Stomach (tissue), 4 donors: ENCODE measurements at regions not wholly inside any gene's neighbourhood (a gene's known extent, or its start where the extent isn't known, plus 50 kb on each side); places are given as distances from the start of the nearest gene placed in this dataset.

Experiments
- CTCF ChIP-seq, 7 experiments: fragments of 450-650 bp in 4 of 7; fragments of 200-600 bp in 3 of 7; sonication (generic) in 3 of 7; IDR thresholded peaks; one replicate each; pipeline ENCODE4 v1.5.1; 2016 to 2019; ENCODE audit warnings: antibody characterized with exemption in 7 of 7, control low read depth in 2 of 7, mild to moderate bottlenecking in 1 of 7
- POLR2A ChIP-seq, 4 donors: fragments of 450-650 bp; IDR thresholded peaks; one replicate each; pipeline ENCODE4 v1.6.1; 2016; ENCODE audit warnings: antibody characterized with exemption in 4 of 4, control low read depth in 2 of 4, mild to moderate bottlenecking in 1 of 4, moderate library complexity in 1 of 4
- POLR2AphosphoS5 ChIP-seq, 3 donors: sonication (generic); formaldehyde crosslinking; IDR thresholded peaks; one replicate each; pipeline ENCODE4 v1.6.1; 2016; ENCODE audit warnings: antibody characterized with exemption in 3 of 3

DNA sequence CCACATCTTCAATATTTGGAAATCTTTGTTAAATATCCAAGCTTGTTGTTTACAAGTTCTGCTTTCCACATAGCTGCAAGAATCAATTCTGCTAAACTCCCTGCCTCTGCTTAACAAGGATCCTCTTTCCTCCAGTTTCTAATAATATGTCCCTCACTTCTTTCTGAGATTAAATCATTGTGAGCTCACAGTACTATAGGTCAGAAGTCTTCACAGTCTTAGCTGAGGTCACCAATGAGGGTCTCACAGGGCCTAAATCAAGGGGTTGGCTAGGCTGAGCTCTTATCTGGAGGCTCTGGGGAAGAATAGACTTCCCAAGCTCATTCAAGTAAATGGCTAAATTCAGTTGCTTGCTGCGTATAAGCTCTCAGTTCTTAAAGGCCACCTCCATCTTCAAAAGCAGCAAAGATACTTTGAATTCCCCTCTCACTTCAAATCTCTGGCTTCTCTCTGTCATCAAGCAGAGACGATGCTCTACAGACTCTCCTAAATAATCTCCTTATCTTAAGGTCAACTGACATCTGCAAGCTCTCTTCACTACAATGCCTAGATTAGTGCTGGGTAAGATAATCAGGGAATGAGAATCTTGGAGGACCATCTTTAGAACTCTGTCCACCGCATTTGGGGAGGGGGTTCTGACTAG, 175.3 kb downstream of the PLPPR4 start:
- TF ChIP-seq POLR2A (IDR thresholded peaks at IDR 0.05) (no peak), CTCF (IDR thresholded peaks at IDR 0.05) (no peak), POLR2AphosphoS5 (IDR thresholded peaks at IDR 0.05) (no peak)
